NB4 (cell line): ENCODE measurements at regions not wholly inside any gene's neighbourhood (a gene's known extent, or its start where the extent isn't known, plus 50 kb on each side); places are given as distances from the start of the nearest gene placed in this dataset.

ENCODE experiments used
- DNase-seq: peaks from one replicate; pipeline ENCODE4 v3.0.0; 2010; ENCODE audit warnings: low read depth
- H3K4me3 ChIP-seq: one replicate; pipeline ENCODE4 v1.5.1; 2011; ENCODE audit warnings: mild to moderate bottlenecking, low read depth, low read length, moderate library complexity
- CTCF ChIP-seq: IDR thresholded peaks from one replicate; pipeline ENCODE4 v1.5.1; 2012; ENCODE audit warnings: low read depth, low read length
- MAX ChIP-seq: IDR thresholded peaks from 2 replicates; pipeline ENCODE4 v1.6.1; 2011; ENCODE audit warnings: low read depth, low read length
- MYC ChIP-seq: IDR thresholded peaks from 2 replicates; pipeline ENCODE4 v1.6.1; 2011; ENCODE audit warnings: low read depth, low read length
- POLR2A ChIP-seq: IDR thresholded peaks from 2 replicates; pipeline ENCODE4 v1.6.1; 2011; ENCODE audit warnings: mild to moderate bottlenecking; ENCODE audit not compliant: insufficient read length; ENCODE audit errors: extremely low read depth

- DNase-seq, result no peak
- TF ChIP-seq MYC (no peak), POLR2A (no peak), MAX (no peak), CTCF (no peak)
- no peak overlapping the region for H3K4me3 ChIP-seq
These were observed 130.8 kb downstream of the LYPLAL1 start for GRCh38 chr1:219304227-219305226.

GRCh38 chr1:219302697-219303096 is 129.0 kb downstream of the LYPLAL1 start:
- no peak overlapping the region for H3K4me3 ChIP-seq
- TF ChIP-seq CTCF, result no peak
- no peak for DNase-seq

- no peak for DNase-seq
- TF ChIP-seq MAX (no peak), MYC (no peak), POLR2A (no peak), CTCF (no peak)
- H3K4me3 ChIP-seq, result no peak overlapping the region
These were observed 125.7 kb downstream of the LYPLAL1 start for GRCh38 chr1:219299420-219299819.

GRCh38 chr1:219298571-219299148 is 125.0 kb downstream of the LYPLAL1 start:
- no peak for TF ChIP-seq POLR2A
- no peak for TF ChIP-seq MAX
- no peak for TF ChIP-seq CTCF
- TF ChIP-seq MYC, result no peak
- DNase-seq, result no peak
- no peak overlapping the region for H3K4me3 ChIP-seq

GRCh38 chr1:219296430-219297355 is 123.0 kb downstream of the LYPLAL1 start:
- no peak for DNase-seq
- no peak overlapping the region for H3K4me3 ChIP-seq
- TF ChIP-seq MAX, result no peak
- TF ChIP-seq MYC, result no peak
- no peak for TF ChIP-seq CTCF
- TF ChIP-seq POLR2A, result no peak
